HUES64 (cell line): ENCODE measurements at regions not wholly inside any gene's neighbourhood (a gene's known extent, or its start where the extent isn't known, plus 50 kb on each side); places are given as distances from the start of the nearest gene placed in this dataset.

Experiments used
- H3K27ac ChIP-seq: 2 replicates; pipeline ENCODE4 v1.7.0; 2013; ENCODE audit warnings: low read depth, low read length, inconsistent platforms
- H3K27me3 ChIP-seq: 2 replicates; pipeline ENCODE4 v1.6.1; 2013; ENCODE audit warnings: mild to moderate bottlenecking, low read length; ENCODE audit not compliant: insufficient read depth
- H3K36me3 ChIP-seq: 2 replicates; pipeline ENCODE4 v1.6.1; 2013; ENCODE audit warnings: mild to moderate bottlenecking, low read length; ENCODE audit not compliant: insufficient read depth
- H3K4me1 ChIP-seq: 2 replicates; pipeline ENCODE4 v1.6.1; 2013; ENCODE audit warnings: mild to moderate bottlenecking, low read length, moderate library complexity; ENCODE audit not compliant: insufficient read depth
- H3K4me3 ChIP-seq: 2 replicates; pipeline ENCODE4 v1.5.1; 2013; ENCODE audit warnings: mild to moderate bottlenecking, low read length, moderate library complexity
- H3K9ac ChIP-seq: 2 replicates; pipeline ENCODE4 v1.6.1; 2013; ENCODE audit warnings: mild to moderate bottlenecking, low read depth, low read length
- H3K9me3 ChIP-seq: 2 replicates; pipeline ENCODE4 v1.6.1; 2013; ENCODE audit warnings: low read depth, low read length; ENCODE audit not compliant: insufficient read depth
- WGBS: fragments of 150-250, 120-280 bp; methylation state at CpG from one replicate; pipeline ENCODE4 v1.1.7; 2013; ENCODE audit warnings: missing lambda C conversion rate; 5-methylcytosine and 5-hydroxymethylcytosine counted together

- WGBS, result 93% methylated on average over 2 of the region's 2 CpGs
Observed at GRCh38 chr4:96186593-96186992, 346.7 kb downstream of the PDHA2 start.

GRCh38 chr4:96189761-96190160 is 349.9 kb downstream of the PDHA2 start:
- no peak overlapping the region for H3K4me3 ChIP-seq
- no peaks in the 10 kb centered on the region for H3K9me3 ChIP-seq
- no peaks in the 10 kb centered on the region for H3K27me3 ChIP-seq
- no peak overlapping the region for H3K9ac ChIP-seq
- no peaks in the 10 kb centered on the region for H3K4me1 ChIP-seq
- H3K27ac ChIP-seq, result no peak overlapping the region
- no peaks in the 10 kb centered on the region for H3K36me3 ChIP-seq

More at GRCh38 chr4:96186593-96186992, 346.7 kb downstream of the PDHA2 start:
- no peaks in the 10 kb centered on the region for H3K9me3 ChIP-seq
- no peak overlapping the region for H3K27ac ChIP-seq
- no peak overlapping the region for H3K4me3 ChIP-seq
- no peak overlapping the region for H3K9ac ChIP-seq
- H3K36me3 ChIP-seq, result no peaks in the 10 kb centered on the region
- H3K4me1 ChIP-seq, result no peaks in the 10 kb centered on the region
- no peaks in the 10 kb centered on the region for H3K27me3 ChIP-seq

DNA sequence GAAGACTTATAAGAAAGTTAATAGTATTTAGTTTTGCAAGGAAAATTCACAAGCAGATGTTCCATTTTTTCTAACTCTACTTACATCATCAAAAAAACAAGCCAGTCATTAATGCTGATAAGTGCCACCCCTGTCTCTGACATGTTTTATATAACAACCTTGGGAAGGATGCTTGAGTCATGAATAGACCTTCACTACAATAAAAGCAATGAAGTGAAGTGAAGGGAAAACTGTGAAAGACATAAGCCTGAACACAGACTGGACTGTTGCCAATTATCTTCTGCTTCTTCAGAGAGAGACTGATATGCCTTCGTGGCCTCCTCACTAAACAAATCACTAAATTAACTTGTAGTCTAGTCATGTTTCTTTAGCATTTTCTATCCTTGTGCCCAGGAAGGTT is 353.2 kb downstream of the PDHA2 start:
- Histone ChIP-seq H3K36me3 (no peaks in the 10 kb centered on the region), H3K4me3 (no peak overlapping the region)
- 89% methylated on average over 1 of the region's 1 CpG for WGBS

DNA sequence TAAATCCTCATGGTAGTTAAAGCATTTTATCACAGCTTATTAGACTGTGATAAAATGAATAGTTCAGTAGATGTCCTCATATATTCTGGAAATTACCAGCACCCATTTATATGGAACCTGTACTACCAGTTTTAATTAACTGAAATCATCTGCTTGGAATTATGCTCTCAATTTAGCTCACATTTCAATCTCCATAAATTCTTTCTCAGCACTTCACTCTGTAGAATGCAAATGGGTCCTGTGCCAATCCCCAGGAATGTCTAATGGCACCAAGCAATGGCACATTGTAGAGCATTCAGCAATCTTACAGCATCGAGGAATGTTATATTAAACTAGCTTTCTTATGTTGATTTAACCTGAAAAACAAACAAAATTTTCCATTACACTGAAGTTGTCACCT is 355.1 kb downstream of the PDHA2 start:
- Histone ChIP-seq H3K36me3 (no peaks in the 10 kb centered on the region), H3K27ac (no peak overlapping the region)
- 100% methylated on average over 1 of the region's 1 CpG for WGBS

More for the DNA sequence above, 353.2 kb downstream of the PDHA2 start:
- no peak overlapping the region for H3K9ac ChIP-seq
- H3K9me3 ChIP-seq, result no peaks in the 10 kb centered on the region
- no peaks in the 10 kb centered on the region for H3K4me1 ChIP-seq
- no peak overlapping the region for H3K27ac ChIP-seq
- H3K27me3 ChIP-seq, result no peaks in the 10 kb centered on the region

GRCh38 chr4:96205143-96205936 is 365.4 kb downstream of the PDHA2 start:
- Histone ChIP-seq H3K9ac (no peak overlapping the region), H3K36me3 (no peaks in the 10 kb centered on the region), H3K9me3 (no peaks in the 10 kb centered on the region), H3K4me1 (no peaks in the 10 kb centered on the region), H3K27ac (no peak overlapping the region), H3K27me3 (no peaks in the 10 kb centered on the region), H3K4me3 (no peak overlapping the region)
- 94% methylated on average over 5 of the region's 5 CpGs for WGBS

More for the DNA sequence above, 355.1 kb downstream of the PDHA2 start:
- Histone ChIP-seq H3K9ac (no peak overlapping the region), H3K4me3 (no peak overlapping the region), H3K4me1 (no peaks in the 10 kb centered on the region), H3K27me3 (no peaks in the 10 kb centered on the region), H3K9me3 (no peaks in the 10 kb centered on the region)

DNA sequence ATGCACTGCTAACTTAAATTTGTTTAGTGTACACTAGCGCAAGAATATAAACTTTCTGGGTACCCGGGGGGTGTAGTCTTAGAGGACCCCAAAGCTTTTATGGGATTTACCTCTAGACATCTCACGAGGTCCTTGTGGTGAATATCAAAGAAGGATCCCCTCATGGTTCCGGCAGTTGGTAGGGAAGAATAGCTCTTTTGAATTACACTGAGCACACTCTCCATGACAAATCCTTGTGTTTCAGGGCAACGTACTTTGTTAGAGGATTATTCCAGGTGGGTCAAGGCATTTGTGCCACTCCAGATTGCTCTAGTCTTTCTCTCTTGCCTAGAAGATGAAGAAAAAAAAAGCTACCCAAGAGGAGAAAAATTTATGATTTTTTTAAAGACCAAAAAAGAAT is 387.6 kb downstream of the PDHA2 start:
- peaks cover 14% of the 10 kb centered on the region; the same call in 1 of the 2 replicates for H3K4me1 ChIP-seq
- no peak overlapping the region for H3K4me3 ChIP-seq
- 87% methylated on average over 4 of the region's 5 CpGs for WGBS
- H3K27ac ChIP-seq, result no peak overlapping the region; the same call in 1 of the 2 replicates
- H3K9ac ChIP-seq, result no peak overlapping the region
- no peaks in the 10 kb centered on the region for H3K36me3 ChIP-seq
- peaks cover 11% of the 10 kb centered on the region for H3K9me3 ChIP-seq
- no peaks in the 10 kb centered on the region for H3K27me3 ChIP-seq

- no peak overlapping the region for H3K9ac ChIP-seq
- H3K27me3 ChIP-seq, result no peaks in the 10 kb centered on the region
- H3K27ac ChIP-seq, result peak overlapping the region; percentile 28
- no peaks in the 10 kb centered on the region for H3K36me3 ChIP-seq
- H3K9me3 ChIP-seq, result peaks cover 18% of the 10 kb centered on the region
- no peak overlapping the region for H3K4me3 ChIP-seq
- 95% methylated on average over 4 of the region's 4 CpGs for WGBS
- peaks cover 14% of the 10 kb centered on the region; the same call in 1 of the 2 replicates for H3K4me1 ChIP-seq
Observed at GRCh38 chr4:96228463-96228862, 388.6 kb downstream of the PDHA2 start.

DNA sequence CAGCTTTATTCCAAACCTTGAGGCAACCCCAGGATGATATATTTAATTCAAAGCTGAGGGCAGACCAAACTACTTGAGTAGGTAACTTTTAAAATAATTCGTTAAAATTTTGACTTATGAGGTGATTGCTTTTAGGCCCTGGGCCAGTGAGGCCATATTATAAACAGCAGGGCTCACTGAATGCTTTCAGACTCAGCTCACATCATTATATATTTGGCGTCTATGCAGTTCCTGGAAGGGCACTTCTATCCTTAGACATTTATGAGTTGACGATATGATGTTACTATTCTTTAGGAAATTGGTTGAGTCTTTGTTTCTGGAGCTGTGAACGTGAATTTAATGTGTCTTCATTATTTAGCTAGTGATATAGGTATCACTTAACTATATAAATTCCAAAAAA is 400.1 kb downstream of the PDHA2 start:
- no peak overlapping the region for H3K9ac ChIP-seq
- H3K36me3 ChIP-seq, result no peaks in the 10 kb centered on the region
- no peak overlapping the region for H3K4me3 ChIP-seq
- peaks cover 18% of the 10 kb centered on the region for H3K9me3 ChIP-seq
- H3K27ac ChIP-seq, result no peak overlapping the region
- no peaks in the 10 kb centered on the region for H3K4me1 ChIP-seq
- H3K27me3 ChIP-seq, result no peaks in the 10 kb centered on the region
- WGBS, result 96% methylated on average over 3 of the region's 4 CpGs

DNA sequence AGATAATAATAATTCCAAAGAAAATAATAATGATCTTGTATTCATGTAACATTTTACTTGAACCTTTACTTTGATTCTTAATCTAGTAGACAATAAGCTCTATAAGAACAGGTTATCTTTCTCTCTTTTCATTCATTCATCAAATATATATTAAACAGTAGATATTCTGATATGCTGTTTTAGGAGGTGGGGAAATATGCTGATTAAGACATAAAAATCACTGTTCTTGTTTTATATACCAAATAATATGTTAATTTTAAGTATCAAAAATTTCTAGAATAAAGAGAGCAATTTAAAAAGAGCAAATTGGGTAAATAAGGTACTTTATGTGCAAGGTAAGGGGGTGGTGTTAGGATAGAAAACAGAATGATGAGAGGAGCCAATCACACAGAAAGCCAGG is 401.9 kb downstream of the PDHA2 start:
- no peaks in the 10 kb centered on the region for H3K36me3 ChIP-seq
- no peaks in the 10 kb centered on the region for H3K4me1 ChIP-seq
- H3K4me3 ChIP-seq, result no peak overlapping the region
- H3K27ac ChIP-seq, result no peak overlapping the region
- H3K27me3 ChIP-seq, result no peaks in the 10 kb centered on the region
- H3K9ac ChIP-seq, result no peak overlapping the region
- H3K9me3 ChIP-seq, result peaks cover 12% of the 10 kb centered on the region

- no peak overlapping the region for H3K9ac ChIP-seq
- no peaks in the 10 kb centered on the region for H3K27me3 ChIP-seq
- no peaks in the 10 kb centered on the region for H3K9me3 ChIP-seq
- no peaks in the 10 kb centered on the region for H3K36me3 ChIP-seq
- H3K27ac ChIP-seq, result no peak overlapping the region
- H3K4me3 ChIP-seq, result no peak overlapping the region
- no peaks in the 10 kb centered on the region for H3K4me1 ChIP-seq
Observed at GRCh38 chr4:96247096-96247495, 407.2 kb downstream of the PDHA2 start.

GRCh38 chr4:96248225-96248624 is 408.3 kb downstream of the PDHA2 start:
- H3K4me1 ChIP-seq, result no peaks in the 10 kb centered on the region
- no peaks in the 10 kb centered on the region for H3K27me3 ChIP-seq
- H3K4me3 ChIP-seq, result no peak overlapping the region
- WGBS, result 96% methylated on average over 3 of the region's 3 CpGs
- no peak overlapping the region for H3K27ac ChIP-seq
- no peaks in the 10 kb centered on the region for H3K36me3 ChIP-seq
- H3K9ac ChIP-seq, result no peak overlapping the region
- H3K9me3 ChIP-seq, result no peaks in the 10 kb centered on the region
